K562 (cell line): ENCODE measurements at regions not wholly inside any gene's neighbourhood (a gene's known extent, or its start where the extent isn't known, plus 50 kb on each side); places are given as distances from the start of the nearest gene placed in this dataset.

Experiments used
- ATAC-seq: fragments of 200-7000 bp; cut with Tn5 transposase; 3 replicates; pipeline ENCODE4 v1.9.1; 2020; ENCODE audit warnings: moderate library complexity
- BruUV-seq: library from RNA; stranded (reverse); fragments of 400-500 nt; replicated peaks from 2 replicates; lab custom pipeline; 2021; lab: Mats Ljungman, UMichigan
- CTCF ChIA-PET: fragments of 300-600 bp; formaldehyde crosslinking; extraction: SDS; loops from one replicate; lab custom pipeline; 2021; ENCODE audit warnings: low intra/inter-chr PET ratio; lab: Yijun Ruan, JAX
- POLR2A ChIA-PET: fragments of 300-600, 350-650 bp; sonication (Branson Sonifier 250); formaldehyde crosslinking; extraction: SDS; loops from one replicate; lab custom pipeline; 2021; ENCODE audit warnings: antibody characterized with exemption, inconsistent platforms; lab: Yijun Ruan, JAX
- DNase-seq, 4 experiments: peaks; one replicate each; pipeline versions ENCODE4 v3.0.0 to v3.0.0-alpha.2; 2011 to 2018; ENCODE audit warnings: low spot score in 3 of 4, mixed read lengths in 3 of 4; ENCODE audit errors: extremely low read depth in 1 of 4
- FAIRE-seq: peaks from 2 replicates; lab custom pipeline; 2011; peaks lifted over from hg19 to GRCh38; lab: Jason Lieb, UNC
- H2AFZ ChIP-seq: 2 replicates; pipeline ENCODE4 v1.6.0; 2011; ENCODE audit warnings: low read depth, low read length, control low read depth, inconsistent platforms
- H3K27ac ChIP-seq: fragments of 200-600 bp; 3 replicates; pipeline ENCODE4 v1.8.0; 2011; ENCODE audit warnings: low read depth, mild to moderate bottlenecking, control low read depth, inconsistent platforms, low read length, moderate library complexity, mixed read lengths; ENCODE audit errors: extremely low read depth
- H3K27me3 ChIP-seq, 2 experiments: fragments of 300-600 bp in 1 of 2; 2 replicates in 1 of 2; 3 replicates in 1 of 2; pipeline versions ENCODE4 v1.6.0 to v1.8.0; 2011; ENCODE audit warnings: inconsistent platforms in 2 of 2, low read length in 2 of 2, mild to moderate bottlenecking in 1 of 2, mixed read lengths in 1 of 2, moderate library complexity in 1 of 2; ENCODE audit not compliant: control insufficient read depth in 2 of 2, insufficient read depth in 2 of 2
- H3K36me3 ChIP-seq: fragments of 300-600 bp; 3 replicates; pipeline ENCODE4 v1.8.0; 2011; ENCODE audit warnings: mild to moderate bottlenecking, low read length, inconsistent platforms; ENCODE audit not compliant: control insufficient read depth, insufficient read depth
- H3K4me1 ChIP-seq, 2 experiments: fragments of 200-600 bp in 1 of 2; replicated peaks in 1 of 2; 2 replicates in 1 of 2; 3 replicates in 1 of 2; pipeline versions ENCODE4 v1.5.1 to v1.8.0; 2011; ENCODE audit warnings: inconsistent platforms in 2 of 2, low read length in 2 of 2, mild to moderate bottlenecking in 1 of 2, mixed read lengths in 1 of 2, moderate library complexity in 1 of 2; ENCODE audit not compliant: control insufficient read depth in 2 of 2, insufficient read depth in 2 of 2
- H3K4me2 ChIP-seq: 2 replicates; pipeline ENCODE4 v1.6.1; 2011; ENCODE audit warnings: low read length, control low read depth, inconsistent platforms, mixed read lengths; ENCODE audit not compliant: insufficient read depth
- H3K4me3 ChIP-seq: fragments of 200-600 bp; sonication (generic), shearing (Covaris generic); 2 replicates; pipeline ENCODE4 v1.5.1; 2016; ENCODE audit warnings: control low read depth, inconsistent platforms
- H3K79me2 ChIP-seq: fragments of 200-600 bp; 3 replicates; pipeline ENCODE4 v1.8.0; 2011; ENCODE audit warnings: low read length, inconsistent platforms; ENCODE audit not compliant: control insufficient read depth, insufficient read depth
- H3K9ac ChIP-seq, 2 experiments: 2 replicates each; pipeline versions ENCODE4 v1.6.0 to v1.6.1; 2011; ENCODE audit warnings: low read depth in 2 of 2, low read length in 2 of 2, control low read depth in 1 of 2, inconsistent platforms in 1 of 2, mild to moderate bottlenecking in 1 of 2, mixed read lengths in 1 of 2; ENCODE audit not compliant: insufficient read depth in 1 of 2
- H3K9me1 ChIP-seq: one replicate; pipeline ENCODE4 v1.6.0; 2011; ENCODE audit warnings: inconsistent platforms, mild to moderate bottlenecking, low read length, moderate library complexity; ENCODE audit not compliant: control insufficient read depth, insufficient read depth
- H3K9me3 ChIP-seq: replicated peaks from 2 replicates; pipeline ENCODE4 v1.5.1; 2011; ENCODE audit warnings: low read depth, low read length, inconsistent platforms; ENCODE audit not compliant: control insufficient read depth, insufficient read depth
- H4K20me1 ChIP-seq: replicated peaks from 2 replicates; pipeline ENCODE4 v1.6.1; 2011; ENCODE audit warnings: low read length, inconsistent platforms, mixed read lengths; ENCODE audit not compliant: control insufficient read depth, insufficient read depth
- E2F5 ChIP-seq: sonication (generic); formaldehyde crosslinking; IDR thresholded peaks from 2 replicates; pipeline ENCODE4 v1.8.0; 2022; ENCODE audit warnings: mild to moderate bottlenecking, missing genetic modification reagents
- FIP1L1 ChIP-seq: fragments of 200-400 bp; formaldehyde crosslinking; IDR thresholded peaks from 2 replicates; pipeline ENCODE4 v1.6.1; 2018; ENCODE audit warnings: mild to moderate bottlenecking, low read depth, low read length; ENCODE audit not compliant: poor library complexity, severe bottlenecking
- FOXP4 ChIP-seq: sonication (generic); formaldehyde crosslinking; IDR thresholded peaks from 2 replicates; pipeline ENCODE4 v1.8.0; 2022; ENCODE audit warnings: mild to moderate bottlenecking, missing genetic modification reagents, borderline replicate concordance
- HNRNPH1 ChIP-seq: fragments of 200-400 bp; formaldehyde crosslinking; optimal IDR thresholded peaks from 2 replicates; pipeline ENCODE3; 2017; ENCODE audit warnings: low read depth, mild to moderate bottlenecking, low read length, moderate library complexity
- HNRNPK ChIP-seq: fragments of 200-400 bp; formaldehyde crosslinking; IDR thresholded peaks from one replicate; pipeline ENCODE4 v1.6.1; 2018; ENCODE audit warnings: mild to moderate bottlenecking, low read depth, low read length; ENCODE audit not compliant: poor library complexity, severe bottlenecking
- HOXB6 ChIP-seq: fragments of 250-450 bp; sonication (Bioruptor Pico); IDR thresholded peaks from 2 replicates; pipeline ENCODE4 v1.5.1; 2022; ENCODE audit warnings: mild to moderate bottlenecking, borderline replicate concordance
- ILF3 ChIP-seq: fragments of 450-650 bp; IDR thresholded peaks from 2 replicates; pipeline ENCODE4 v1.6.1; 2018; ENCODE audit warnings: antibody characterized with exemption, mild to moderate bottlenecking, moderate library complexity, borderline replicate concordance
- JUND ChIP-seq, 2 experiments: IDR thresholded peaks; 2 replicates in 1 of 2; 3 replicates in 1 of 2; pipeline ENCODE4 v1.6.1; 2011; ENCODE audit warnings: borderline replicate concordance in 2 of 2, low read depth in 2 of 2, low read length in 2 of 2, improper control_type of control experiment in 1 of 2, missing biosample characterization in 1 of 2, missing genetic modification characterization in 1 of 2, missing genetic modification reagents in 1 of 2
- PATZ1 ChIP-seq: fragments of 250-450 bp; sonication (Bioruptor Pico); IDR thresholded peaks from 2 replicates; pipeline ENCODE4 v1.5.0; 2020; ENCODE audit warnings: mild to moderate bottlenecking, borderline replicate concordance
- RBM17 ChIP-seq: fragments of 200-400 bp; formaldehyde crosslinking; IDR thresholded peaks from 2 replicates; pipeline ENCODE4 v1.6.1; 2017; ENCODE audit warnings: low read depth, mild to moderate bottlenecking, low read length, borderline replicate concordance
- SMC3 ChIP-seq: conservative IDR thresholded peaks from 2 replicates; pipeline ENCODE4 v1.6.1; 2011; ENCODE audit warnings: low read depth, low read length, improper control_type of control experiment; ENCODE audit not compliant: insufficient read depth
- ZBED1 ChIP-seq: IDR thresholded peaks from 2 replicates; pipeline ENCODE4 v1.6.1; 2014
- ZNF512 ChIP-seq: IDR thresholded peaks from 2 replicates; pipeline ENCODE4 v1.6.1; 2016; ENCODE audit warnings: missing genetic modification characterization, missing compliant biosample characterization
- WGBS: fragments of 100-300 bp; shearing (Covaris generic); methylation state at CpG from one replicate; pipeline ENCODE4 v1.1.6; 2016; ENCODE audit warnings: low coverage, mixed read lengths; ENCODE audit not compliant: insufficient coverage; ENCODE audit errors: missing lambda C conversion rate; 5-methylcytosine and 5-hydroxymethylcytosine counted together
- in situ Hi-C: fragments of 300-500 bp; cut with MboI; formaldehyde crosslinking; loops from 4 replicates; pipeline ENCODE4 v1.15.0; 2018; ENCODE audit warnings: inconsistent platforms, mixed read lengths
- intact Hi-C: fragments of 100-400 bp; cut with micrococcal nuclease; formaldehyde crosslinking; loops from 2 replicates; pipeline ENCODE4 v1.14.2; 2022

- POLR2A ChIA-PET, result no interaction called here
- no peak overlapping the region for H2AFZ ChIP-seq
- no peaks in the 10 kb centered on the region for H3K79me2 ChIP-seq
- H3K4me1 ChIP-seq, result peaks cover 0 to 4% of the 10 kb centered on the region in 2 experiments; a peak in 2 of 5 replicates
- no peaks in the 10 kb centered on the region for H3K36me3 ChIP-seq
- H4K20me1 ChIP-seq, result peaks cover 16% of the 10 kb centered on the region; the same call in 1 of the 2 replicates
- H3K9me1 ChIP-seq, result no peaks in the 10 kb centered on the region
- no peak overlapping the region for H3K4me3 ChIP-seq
- no peaks in the 10 kb centered on the region for H3K9me3 ChIP-seq
- no peak overlapping the region for H3K27ac ChIP-seq
- DNase-seq (no peak), FAIRE-seq (no peak), ATAC-seq (no peak)
- peaks cover 2 to 53% of the 10 kb centered on the region in 2 experiments; a peak in 3 of 5 replicates for H3K27me3 ChIP-seq
- H3K4me2 ChIP-seq, result no peak overlapping the region
- WGBS, result under 1% methylated on average over 27 of the region's 27 CpGs
- in situ Hi-C loops (no loop called here), intact Hi-C loops (no loop called here)
- H3K9ac ChIP-seq, result no peak overlapping the region
- CTCF ChIA-PET, result no interaction called here
- no TSS peak for BruUV-seq
- no peak for TF ChIP-seq PATZ1 (CRISPR knock-in tag)
- TF ChIP-seq FIP1L1, result no peak
- no peak for TF ChIP-seq HNRNPK
- TF ChIP-seq HNRNPH1, result no peak
- no peak for TF ChIP-seq FOXP4 (CRISPR knock-in tag)
- no peak for TF ChIP-seq SMC3
- TF ChIP-seq ILF3, result no peak
- no peak for TF ChIP-seq JUND (IDR thresholded peaks at IDR 0.05; ENCODE audit: borderline replicate concordance, low read depth, low read length)
- no peak for TF ChIP-seq JUND (tag; IDR thresholded peaks at IDR 0.05; ENCODE audit: borderline replicate concordance, low read depth, low read length)
- TF ChIP-seq ZBED1, result no peak
- TF ChIP-seq RBM17, result no peak
- no peak for TF ChIP-seq HOXB6 (CRISPR knock-in tag)
- TF ChIP-seq ZNF512 (tag), result no peak
- TF ChIP-seq E2F5, result no peak
These were observed 98.7 kb downstream of the CPZ start for GRCh38 chr4:8691151-8691775.
